ENCODE measurements at regions not wholly inside any gene's neighbourhood (a gene's known extent, or its start where the extent isn't known, plus 50 kb on each side); places are given as distances from the start of the nearest gene placed in this dataset.

- TF ChIP-seq, protein P1, sequence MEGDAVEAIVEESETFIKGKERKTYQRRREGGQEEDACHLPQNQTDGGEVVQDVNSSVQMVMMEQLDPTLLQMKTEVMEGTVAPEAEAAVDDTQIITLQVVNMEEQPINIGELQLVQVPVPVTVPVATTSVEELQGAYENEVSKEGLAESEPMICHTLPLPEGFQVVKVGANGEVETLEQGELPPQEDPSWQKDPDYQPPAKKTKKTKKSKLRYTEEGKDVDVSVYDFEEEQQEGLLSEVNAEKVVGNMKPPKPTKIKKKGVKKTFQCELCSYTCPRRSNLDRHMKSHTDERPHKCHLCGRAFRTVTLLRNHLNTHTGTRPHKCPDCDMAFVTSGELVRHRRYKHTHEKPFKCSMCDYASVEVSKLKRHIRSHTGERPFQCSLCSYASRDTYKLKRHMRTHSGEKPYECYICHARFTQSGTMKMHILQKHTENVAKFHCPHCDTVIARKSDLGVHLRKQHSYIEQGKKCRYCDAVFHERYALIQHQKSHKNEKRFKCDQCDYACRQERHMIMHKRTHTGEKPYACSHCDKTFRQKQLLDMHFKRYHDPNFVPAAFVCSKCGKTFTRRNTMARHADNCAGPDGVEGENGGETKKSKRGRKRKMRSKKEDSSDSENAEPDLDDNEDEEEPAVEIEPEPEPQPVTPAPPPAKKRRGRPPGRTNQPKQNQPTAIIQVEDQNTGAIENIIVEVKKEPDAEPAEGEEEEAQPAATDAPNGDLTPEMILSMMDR (IDR thresholded peaks at IDR 0.05), result no peak
- TF ChIP-seq POLR2A (IDR thresholded peaks at IDR 0.05), result no peak
- no peak for ATAC-seq
- 39% methylated on average over 4 of the region's 4 CpGs for WGBS (ENCODE audit: insufficient coverage, low coverage, low lambda C conversion rate, missing lambda C conversion rate)
- Histone ChIP-seq H3K36me3 (no peaks in the 10 kb centered on the region), H3K4me1 (no peaks in the 10 kb centered on the region), H3K9me3 (no peaks in the 10 kb centered on the region), H3K4me3 (no peak overlapping the region), H3K27ac (no peak overlapping the region), H3K27me3 (no peaks in the 10 kb centered on the region)
- intact Hi-C loops (cut with DNase I), result no loop called here
- DNase-seq, result no peak
These were observed 899.8 kb downstream of the RAB28 start for GRCh38 chr4:12584116-12584875.

DNA sequence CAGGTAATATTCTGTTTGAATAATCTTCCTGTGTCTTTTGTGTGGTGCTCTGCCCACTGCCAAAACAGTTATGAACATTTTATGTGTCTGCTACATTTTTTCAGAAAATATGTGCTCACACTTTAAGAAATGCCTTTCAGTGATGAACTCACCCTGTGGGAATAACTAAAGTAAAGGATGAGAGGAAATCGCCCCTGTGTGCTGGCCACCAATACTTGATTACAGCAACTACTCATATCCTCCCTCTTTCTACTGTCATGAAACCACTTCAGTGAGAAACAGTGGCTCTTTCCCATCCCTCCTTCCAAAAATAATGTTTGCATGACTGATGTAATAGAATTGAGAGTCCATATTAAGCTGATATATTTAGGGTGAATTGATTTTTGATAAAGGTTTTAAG lies 900.9 kb downstream of the RAB28 start:
- DNase-seq, result no peak
- TF ChIP-seq, protein P1 (IDR thresholded peaks at IDR 0.05), result no peak
- no peak for TF ChIP-seq POLR2A (IDR thresholded peaks at IDR 0.05)
- Histone ChIP-seq H3K27ac (no peak overlapping the region), H3K4me3 (no peak overlapping the region), H3K9me3 (no peaks in the 10 kb centered on the region), H3K4me1 (no peaks in the 10 kb centered on the region), H3K27me3 (no peaks in the 10 kb centered on the region), H3K36me3 (no peaks in the 10 kb centered on the region)
- ATAC-seq, result no peak
- intact Hi-C loops (cut with DNase I), result no loop called here
- WGBS (ENCODE audit: insufficient coverage, low coverage, low lambda C conversion rate, missing lambda C conversion rate), result 27% methylated on average over 1 of the region's 1 CpG

GRCh38 chr4:12580787-12581186 lies 903.4 kb downstream of the RAB28 start:
- DNase-seq, result no peak
- TF ChIP-seq, protein P1 (IDR thresholded peaks at IDR 0.05), result no peak
- TF ChIP-seq POLR2A (IDR thresholded peaks at IDR 0.05), result no peak
- intact Hi-C loops (cut with DNase I), result no loop called here
- H3K4me1 ChIP-seq, result no peaks in the 10 kb centered on the region
- H3K36me3 ChIP-seq, result no peaks in the 10 kb centered on the region
- H3K27ac ChIP-seq, result no peak overlapping the region
- no peak for ATAC-seq
- H3K9me3 ChIP-seq, result no peaks in the 10 kb centered on the region
- no peak overlapping the region for H3K4me3 ChIP-seq
- H3K27me3 ChIP-seq, result no peaks in the 10 kb centered on the region
- WGBS (ENCODE audit: insufficient coverage, low coverage, low lambda C conversion rate, missing lambda C conversion rate), result 65% methylated on average over 5 of the region's 5 CpGs

- no peak overlapping the region for H3K27ac ChIP-seq
- WGBS (ENCODE audit: insufficient coverage, low coverage, low lambda C conversion rate, missing lambda C conversion rate), result 31% methylated on average over 6 of the region's 6 CpGs
- DNase-seq (no peak), ATAC-seq (no peak)
- H3K36me3 ChIP-seq, result no peaks in the 10 kb centered on the region
- TF ChIP-seq POLR2A (IDR thresholded peaks at IDR 0.05), result no peak
- TF ChIP-seq, protein P1 (IDR thresholded peaks at IDR 0.05), result no peak
- intact Hi-C loops (cut with DNase I), result no loop called here
- no peaks in the 10 kb centered on the region for H3K9me3 ChIP-seq
- no peaks in the 10 kb centered on the region for H3K4me1 ChIP-seq
- H3K27me3 ChIP-seq, result no peaks in the 10 kb centered on the region
- H3K4me3 ChIP-seq, result no peak overlapping the region
These were observed 905.0 kb downstream of the RAB28 start for GRCh38 chr4:12579172-12579571.

Data from right lobe of liver (tissue), 6 donors.